ENCODE measurements at regions not wholly inside any gene's neighbourhood (a gene's known extent, or its start where the extent isn't known, plus 50 kb on each side); places are given as distances from the start of the nearest gene placed in this dataset.
"Not testable (repeated sequence)": the region's sequence is repeated elsewhere in the genome, so short reads cannot be mapped to it uniquely, and the experiment has no call there.

GRCh38 chr9:88852794-88853193 lies 138.5 kb upstream of the S1PR3 start:
- Mint-ChIP-seq H3K27ac (no peak overlapping the region), H3K4me3 (no peak overlapping the region), H3K36me3 (ENCODE audit: low read depth) (no peaks in the 10 kb centered on the region), H3K27me3 (peaks cover 14% of the 10 kb centered on the region), H3K4me1 (no peaks in the 10 kb centered on the region)
- H3K9me3 ChIP-seq (ENCODE audit: control insufficient read depth, low read length, poor library complexity, severe bottlenecking) = no peaks in the 10 kb centered on the region
- DNase-seq = no peak
- no peak for ATAC-seq

- peaks cover 3% of the 10 kb centered on the region for H3K36me3 Mint-ChIP-seq (ENCODE audit: low read depth)
- H3K4me1 Mint-ChIP-seq = no peaks in the 10 kb centered on the region
- no peak overlapping the region for H3K4me3 Mint-ChIP-seq
- H3K27me3 Mint-ChIP-seq = peaks cover 13% of the 10 kb centered on the region
- DNase-seq (no peak), ATAC-seq (no peak)
- H3K9me3 ChIP-seq (ENCODE audit: control insufficient read depth, low read length, poor library complexity, severe bottlenecking) = no peaks in the 10 kb centered on the region
- no peak overlapping the region for H3K27ac Mint-ChIP-seq
These were observed 120.6 kb upstream of the S1PR3 start for GRCh38 chr9:88870627-88871026.

GRCh38 chr9:88871669-88872068 lies 119.6 kb upstream of the S1PR3 start:
- no peak for ATAC-seq
- no peak for DNase-seq
- no peaks in the 10 kb centered on the region for H3K9me3 ChIP-seq (ENCODE audit: control insufficient read depth, low read length, poor library complexity, severe bottlenecking)
- Mint-ChIP-seq H3K4me3 (no peak overlapping the region), H3K36me3 (ENCODE audit: low read depth) (peaks cover 3% of the 10 kb centered on the region), H3K27me3 (peaks cover 13% of the 10 kb centered on the region), H3K4me1 (no peaks in the 10 kb centered on the region), H3K27ac (no peak overlapping the region)

- DNase-seq = no peak
- Mint-ChIP-seq H3K27ac (no peak overlapping the region), H3K27me3 (peaks cover 14% of the 10 kb centered on the region), H3K36me3 (ENCODE audit: low read depth) (peaks cover 3% of the 10 kb centered on the region), H3K4me1 (no peaks in the 10 kb centered on the region), H3K4me3 (no peak overlapping the region)
- ATAC-seq = no peak
- no peaks in the 10 kb centered on the region for H3K9me3 ChIP-seq (ENCODE audit: control insufficient read depth, low read length, poor library complexity, severe bottlenecking)
These were observed 118.9 kb upstream of the S1PR3 start for GRCh38 chr9:88872192-88872946.

GRCh38 chr9:88873635-88874034 lies 117.6 kb upstream of the S1PR3 start:
- Mint-ChIP-seq H3K27me3 (peaks cover 22% of the 10 kb centered on the region), H3K36me3 (ENCODE audit: low read depth) (peaks cover 3% of the 10 kb centered on the region), H3K4me3 (no peak overlapping the region), H3K4me1 (no peaks in the 10 kb centered on the region), H3K27ac (no peak overlapping the region)
- no peaks in the 10 kb centered on the region for H3K9me3 ChIP-seq (ENCODE audit: control insufficient read depth, low read length, poor library complexity, severe bottlenecking)
- DNase-seq (no peak), ATAC-seq (no peak)

GRCh38 chr9:88874391-88874790 lies 116.9 kb upstream of the S1PR3 start:
- no peak overlapping the region for H3K4me3 Mint-ChIP-seq
- peaks cover 5% of the 10 kb centered on the region for H3K36me3 Mint-ChIP-seq (ENCODE audit: low read depth)
- DNase-seq (no peak), ATAC-seq (no peak)
- no peak overlapping the region for H3K27ac Mint-ChIP-seq
- no peaks in the 10 kb centered on the region for H3K9me3 ChIP-seq (ENCODE audit: control insufficient read depth, low read length, poor library complexity, severe bottlenecking)
- H3K4me1 Mint-ChIP-seq = no peaks in the 10 kb centered on the region
- peaks cover 26% of the 10 kb centered on the region for H3K27me3 Mint-ChIP-seq

GRCh38 chr9:88875400-88876120 lies 115.7 kb upstream of the S1PR3 start:
- Mint-ChIP-seq H3K27me3 (peaks cover 24% of the 10 kb centered on the region), H3K36me3 (ENCODE audit: low read depth) (peaks cover 5% of the 10 kb centered on the region), H3K4me3 (no peak overlapping the region), H3K4me1 (no peaks in the 10 kb centered on the region), H3K27ac (no peak overlapping the region)
- no peak for DNase-seq
- no peaks in the 10 kb centered on the region for H3K9me3 ChIP-seq (ENCODE audit: control insufficient read depth, low read length, poor library complexity, severe bottlenecking)
- no peak for ATAC-seq

- ATAC-seq (no peak), DNase-seq (no peak)
- H3K4me1 Mint-ChIP-seq = peaks cover 2% of the 10 kb centered on the region
- H3K36me3 Mint-ChIP-seq (ENCODE audit: low read depth) = peaks cover 2% of the 10 kb centered on the region
- H3K4me3 Mint-ChIP-seq = no peak overlapping the region
- H3K27ac Mint-ChIP-seq = no peak overlapping the region
- H3K9me3 ChIP-seq (ENCODE audit: control insufficient read depth, low read length, poor library complexity, severe bottlenecking) = no peaks in the 10 kb centered on the region
- H3K27me3 Mint-ChIP-seq = peaks cover 21% of the 10 kb centered on the region
These were observed 111.1 kb upstream of the S1PR3 start for GRCh38 chr9:88880199-88880598.

- H3K27ac Mint-ChIP-seq, DNase-seq, H3K27me3 Mint-ChIP-seq: not testable (repeated sequence)
These were observed 107.0 kb upstream of the S1PR3 start for GRCh38 chr9:88884291-88884690.

GRCh38 chr9:88886762-88887161 lies 104.5 kb upstream of the S1PR3 start:
- peaks cover 13% of the 10 kb centered on the region for H3K27me3 Mint-ChIP-seq
- not testable (repeated sequence) for H3K4me1 Mint-ChIP-seq, ATAC-seq

More at GRCh38 chr9:88884291-88884690, 107.0 kb upstream of the S1PR3 start:
- H3K4me3 Mint-ChIP-seq; ATAC-seq; H3K4me1 Mint-ChIP-seq; H3K36me3 Mint-ChIP-seq (ENCODE audit: low read depth); H3K9me3 ChIP-seq (ENCODE audit: control insufficient read depth, low read length, poor library complexity, severe bottlenecking): not testable (repeated sequence)

GRCh38 chr9:88889386-88889785 lies 101.9 kb upstream of the S1PR3 start:
- H3K9me3 ChIP-seq (ENCODE audit: control insufficient read depth, low read length, poor library complexity, severe bottlenecking) = no peaks in the 10 kb centered on the region
- no peak for ATAC-seq
- Mint-ChIP-seq H3K4me1 (peaks cover 2% of the 10 kb centered on the region), H3K27ac (no peak overlapping the region), H3K36me3 (ENCODE audit: low read depth) (peaks cover 2% of the 10 kb centered on the region), H3K27me3 (peaks cover 37% of the 10 kb centered on the region), H3K4me3 (no peak overlapping the region)
- DNase-seq = no peak

More at GRCh38 chr9:88886762-88887161, 104.5 kb upstream of the S1PR3 start:
- H3K36me3 Mint-ChIP-seq (ENCODE audit: low read depth); H3K27ac Mint-ChIP-seq; H3K9me3 ChIP-seq (ENCODE audit: control insufficient read depth, low read length, poor library complexity, severe bottlenecking); H3K4me3 Mint-ChIP-seq; DNase-seq: not testable (repeated sequence)

- no peak for ATAC-seq
- Mint-ChIP-seq H3K4me3 (no peak overlapping the region), H3K36me3 (ENCODE audit: low read depth) (peaks cover 2% of the 10 kb centered on the region), H3K27me3 (peaks cover 44% of the 10 kb centered on the region), H3K4me1 (peaks cover 2% of the 10 kb centered on the region), H3K27ac (no peak overlapping the region)
- DNase-seq = no peak
- H3K9me3 ChIP-seq (ENCODE audit: control insufficient read depth, low read length, poor library complexity, severe bottlenecking) = no peaks in the 10 kb centered on the region
These were observed 100.7 kb upstream of the S1PR3 start for GRCh38 chr9:88890546-88890945.

GRCh38 chr9:88891040-88891439 lies 100.2 kb upstream of the S1PR3 start:
- ATAC-seq (no peak), DNase-seq (no peak)
- no peak overlapping the region for H3K4me3 Mint-ChIP-seq
- no peak overlapping the region for H3K27ac Mint-ChIP-seq
- peaks cover 2% of the 10 kb centered on the region for H3K4me1 Mint-ChIP-seq
- H3K27me3 Mint-ChIP-seq = peaks cover 48% of the 10 kb centered on the region
- H3K36me3 Mint-ChIP-seq (ENCODE audit: low read depth) = peaks cover 2% of the 10 kb centered on the region
- no peaks in the 10 kb centered on the region for H3K9me3 ChIP-seq (ENCODE audit: control insufficient read depth, low read length, poor library complexity, severe bottlenecking)

GRCh38 chr9:88892724-88893123 lies 98.5 kb upstream of the S1PR3 start:
- Mint-ChIP-seq H3K4me1 (peaks cover 2% of the 10 kb centered on the region), H3K27me3 (peaks cover 55% of the 10 kb centered on the region), H3K36me3 (ENCODE audit: low read depth) (peaks cover 2% of the 10 kb centered on the region), H3K27ac (no peak overlapping the region), H3K4me3 (no peak overlapping the region)
- ATAC-seq = no peak
- H3K9me3 ChIP-seq (ENCODE audit: control insufficient read depth, low read length, poor library complexity, severe bottlenecking) = no peaks in the 10 kb centered on the region
- DNase-seq = no peak
